HCT116 (cell line): ENCODE measurements at regions not wholly inside any gene's neighbourhood (a gene's known extent, or its start where the extent isn't known, plus 50 kb on each side); places are given as distances from the start of the nearest gene placed in this dataset.

ENCODE experiments used
- CBX3 ChIP-seq: IDR thresholded peaks from 2 replicates; pipeline ENCODE4 v1.6.1; 2012; ENCODE audit warnings: low read depth
- EGR1 ChIP-seq: IDR thresholded peaks from 2 replicates; pipeline ENCODE4 v1.6.1; 2012; ENCODE audit warnings: low read depth
- ELF1 ChIP-seq: IDR thresholded peaks from 2 replicates; pipeline ENCODE4 v1.6.1; 2012; ENCODE audit warnings: low read depth, borderline replicate concordance
- EZH2 ChIP-seq: fragments of 200-600 bp; sonication (generic); IDR thresholded peaks from 2 replicates; pipeline ENCODE4 v1.6.1; 2017; ENCODE audit warnings: antibody characterized with exemption, mixed run types
- EZH2phosphoT487 ChIP-seq: fragments of 200-600 bp; IDR thresholded peaks from 2 replicates; pipeline ENCODE4 v1.6.1; 2018; ENCODE audit warnings: antibody characterized with exemption, borderline replicate concordance
- JUND ChIP-seq: IDR thresholded peaks from 2 replicates; pipeline ENCODE4 v1.6.1; 2012
- POLR2A ChIP-seq: IDR thresholded peaks from 2 replicates; pipeline ENCODE4 v1.7.0; 2011; ENCODE audit warnings: borderline replicate concordance; ENCODE audit not compliant: insufficient read depth, insufficient read length; ENCODE audit errors: extremely low read depth
- POLR2AphosphoS5 ChIP-seq: IDR thresholded peaks from 2 replicates; pipeline ENCODE4 v1.6.1; 2011; ENCODE audit warnings: mild to moderate bottlenecking, low read depth, low read length, moderate library complexity
- SRF ChIP-seq: IDR thresholded peaks from 2 replicates; pipeline ENCODE4 v1.6.1; 2012; ENCODE audit warnings: low read depth
- TF ChIP-seq, protein P1 (sequence below), 3 experiments: fragments of 200-600 bp in 1 of 3; sonication (generic) in 1 of 3; IDR thresholded peaks in 2 of 3; conservative IDR thresholded peaks in 1 of 3; 2 replicates each; pipeline ENCODE4 v1.5.1; 2012 to 2017; ENCODE audit warnings: low read depth in 2 of 3, low read length in 2 of 3, antibody characterized with exemption in 1 of 3, borderline replicate concordance in 1 of 3, control low read depth in 1 of 3, mild to moderate bottlenecking in 1 of 3, mixed read lengths in 1 of 3, mixed run types in 1 of 3, moderate library complexity in 1 of 3; ENCODE audit not compliant: insufficient read depth in 1 of 3
- TF ChIP-seq, protein P2 (sequence below): IDR thresholded peaks from 2 replicates; pipeline ENCODE4 v1.6.1; 2012
- TF ChIP-seq, protein P3 (sequence below): IDR thresholded peaks from 2 replicates; pipeline ENCODE4 v1.6.1; 2012; ENCODE audit warnings: low read depth
- TF ChIP-seq, protein P4 (sequence below): IDR thresholded peaks from 2 replicates; pipeline ENCODE4 v1.6.1; 2011; ENCODE audit warnings: mild to moderate bottlenecking, low read length, moderate library complexity; ENCODE audit not compliant: insufficient replicate concordance; ENCODE audit errors: extremely low read depth

DNA sequence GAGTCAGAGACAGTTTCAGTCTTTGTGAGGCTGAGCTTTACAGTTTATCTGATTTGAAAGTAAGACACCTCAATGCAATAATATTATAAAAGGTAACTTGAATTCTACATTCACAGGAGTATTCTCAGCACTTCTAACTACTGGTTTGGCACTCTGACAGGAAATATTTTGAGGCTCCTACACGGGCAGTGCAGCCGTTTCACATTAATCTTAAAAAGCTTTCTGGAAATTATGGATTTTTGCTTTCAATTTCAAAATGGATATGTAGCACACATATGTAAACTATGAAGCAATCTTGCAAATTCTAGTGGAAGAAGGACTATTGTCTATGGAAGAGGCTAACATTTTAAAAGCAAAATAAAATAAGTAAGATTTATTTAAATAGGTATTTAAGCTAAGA lies 262.9 kb upstream of the SNX7 start:
- TF ChIP-seq, protein P1, sequence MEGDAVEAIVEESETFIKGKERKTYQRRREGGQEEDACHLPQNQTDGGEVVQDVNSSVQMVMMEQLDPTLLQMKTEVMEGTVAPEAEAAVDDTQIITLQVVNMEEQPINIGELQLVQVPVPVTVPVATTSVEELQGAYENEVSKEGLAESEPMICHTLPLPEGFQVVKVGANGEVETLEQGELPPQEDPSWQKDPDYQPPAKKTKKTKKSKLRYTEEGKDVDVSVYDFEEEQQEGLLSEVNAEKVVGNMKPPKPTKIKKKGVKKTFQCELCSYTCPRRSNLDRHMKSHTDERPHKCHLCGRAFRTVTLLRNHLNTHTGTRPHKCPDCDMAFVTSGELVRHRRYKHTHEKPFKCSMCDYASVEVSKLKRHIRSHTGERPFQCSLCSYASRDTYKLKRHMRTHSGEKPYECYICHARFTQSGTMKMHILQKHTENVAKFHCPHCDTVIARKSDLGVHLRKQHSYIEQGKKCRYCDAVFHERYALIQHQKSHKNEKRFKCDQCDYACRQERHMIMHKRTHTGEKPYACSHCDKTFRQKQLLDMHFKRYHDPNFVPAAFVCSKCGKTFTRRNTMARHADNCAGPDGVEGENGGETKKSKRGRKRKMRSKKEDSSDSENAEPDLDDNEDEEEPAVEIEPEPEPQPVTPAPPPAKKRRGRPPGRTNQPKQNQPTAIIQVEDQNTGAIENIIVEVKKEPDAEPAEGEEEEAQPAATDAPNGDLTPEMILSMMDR (IDR thresholded peaks at IDR 0.05 in 2 of 3, conservative IDR thresholded peaks at IDR 0.05 in 1 of 3; ENCODE audit: borderline replicate concordance in 1 of 3, insufficient read depth in 1 of 3, low read depth in 2 of 3, low read length in 2 of 3), result no peak
- TF ChIP-seq EZH2phosphoT487, result no peak
- TF ChIP-seq ELF1, result no peak
- TF ChIP-seq POLR2A, result no peak
- no peak for TF ChIP-seq SRF
- TF ChIP-seq, protein P2, sequence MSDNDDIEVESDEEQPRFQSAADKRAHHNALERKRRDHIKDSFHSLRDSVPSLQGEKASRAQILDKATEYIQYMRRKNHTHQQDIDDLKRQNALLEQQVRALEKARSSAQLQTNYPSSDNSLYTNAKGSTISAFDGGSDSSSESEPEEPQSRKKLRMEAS, result no peak
- TF ChIP-seq POLR2AphosphoS5, result no peak
- TF ChIP-seq, protein P3, sequence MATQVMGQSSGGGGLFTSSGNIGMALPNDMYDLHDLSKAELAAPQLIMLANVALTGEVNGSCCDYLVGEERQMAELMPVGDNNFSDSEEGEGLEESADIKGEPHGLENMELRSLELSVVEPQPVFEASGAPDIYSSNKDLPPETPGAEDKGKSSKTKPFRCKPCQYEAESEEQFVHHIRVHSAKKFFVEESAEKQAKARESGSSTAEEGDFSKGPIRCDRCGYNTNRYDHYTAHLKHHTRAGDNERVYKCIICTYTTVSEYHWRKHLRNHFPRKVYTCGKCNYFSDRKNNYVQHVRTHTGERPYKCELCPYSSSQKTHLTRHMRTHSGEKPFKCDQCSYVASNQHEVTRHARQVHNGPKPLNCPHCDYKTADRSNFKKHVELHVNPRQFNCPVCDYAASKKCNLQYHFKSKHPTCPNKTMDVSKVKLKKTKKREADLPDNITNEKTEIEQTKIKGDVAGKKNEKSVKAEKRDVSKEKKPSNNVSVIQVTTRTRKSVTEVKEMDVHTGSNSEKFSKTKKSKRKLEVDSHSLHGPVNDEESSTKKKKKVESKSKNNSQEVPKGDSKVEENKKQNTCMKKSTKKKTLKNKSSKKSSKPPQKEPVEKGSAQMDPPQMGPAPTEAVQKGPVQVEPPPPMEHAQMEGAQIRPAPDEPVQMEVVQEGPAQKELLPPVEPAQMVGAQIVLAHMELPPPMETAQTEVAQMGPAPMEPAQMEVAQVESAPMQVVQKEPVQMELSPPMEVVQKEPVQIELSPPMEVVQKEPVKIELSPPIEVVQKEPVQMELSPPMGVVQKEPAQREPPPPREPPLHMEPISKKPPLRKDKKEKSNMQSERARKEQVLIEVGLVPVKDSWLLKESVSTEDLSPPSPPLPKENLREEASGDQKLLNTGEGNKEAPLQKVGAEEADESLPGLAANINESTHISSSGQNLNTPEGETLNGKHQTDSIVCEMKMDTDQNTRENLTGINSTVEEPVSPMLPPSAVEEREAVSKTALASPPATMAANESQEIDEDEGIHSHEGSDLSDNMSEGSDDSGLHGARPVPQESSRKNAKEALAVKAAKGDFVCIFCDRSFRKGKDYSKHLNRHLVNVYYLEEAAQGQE, result no peak
- no peak for TF ChIP-seq EZH2
- no peak for TF ChIP-seq EGR1
- TF ChIP-seq, protein P4, sequence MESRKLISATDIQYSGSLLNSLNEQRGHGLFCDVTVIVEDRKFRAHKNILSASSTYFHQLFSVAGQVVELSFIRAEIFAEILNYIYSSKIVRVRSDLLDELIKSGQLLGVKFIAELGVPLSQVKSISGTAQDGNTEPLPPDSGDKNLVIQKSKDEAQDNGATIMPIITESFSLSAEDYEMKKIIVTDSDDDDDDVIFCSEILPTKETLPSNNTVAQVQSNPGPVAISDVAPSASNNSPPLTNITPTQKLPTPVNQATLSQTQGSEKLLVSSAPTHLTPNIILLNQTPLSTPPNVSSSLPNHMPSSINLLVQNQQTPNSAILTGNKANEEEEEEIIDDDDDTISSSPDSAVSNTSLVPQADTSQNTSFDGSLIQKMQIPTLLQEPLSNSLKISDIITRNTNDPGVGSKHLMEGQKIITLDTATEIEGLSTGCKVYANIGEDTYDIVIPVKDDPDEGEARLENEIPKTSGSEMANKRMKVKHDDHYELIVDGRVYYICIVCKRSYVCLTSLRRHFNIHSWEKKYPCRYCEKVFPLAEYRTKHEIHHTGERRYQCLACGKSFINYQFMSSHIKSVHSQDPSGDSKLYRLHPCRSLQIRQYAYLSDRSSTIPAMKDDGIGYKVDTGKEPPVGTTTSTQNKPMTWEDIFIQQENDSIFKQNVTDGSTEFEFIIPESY, result no peak
- TF ChIP-seq JUND, result no peak
- TF ChIP-seq CBX3, result no peak
